ENCODE measurements at regions not wholly inside any gene's neighbourhood (a gene's known extent, or its start where the extent isn't known, plus 50 kb on each side); places are given as distances from the start of the nearest gene placed in this dataset.
A peak's percentile ranks its signal among the peaks of the same experiment; 100 is the strongest.

- no peaks in the 10 kb centered on the region for H3K27me3 Mint-ChIP-seq
- DNase-seq (ENCODE audit: low spot score, unreplicated experiment), result no peak
- H3K36me3 Mint-ChIP-seq (ENCODE audit: insufficient read depth), result no peaks in the 10 kb centered on the region
- no peaks in the 10 kb centered on the region for H3K9me3 Mint-ChIP-seq (ENCODE audit: low read depth)
- H3K4me3 Mint-ChIP-seq (ENCODE audit: low read depth), result no peak overlapping the region
- TF ChIP-seq CTCF (IDR thresholded peaks at IDR 0.05; ENCODE audit: unreplicated experiment), result no peak
- H3K27ac Mint-ChIP-seq, result peak overlapping the region; percentile 16
- peaks cover 15% of the 10 kb centered on the region for H3K4me1 Mint-ChIP-seq (ENCODE audit: low read depth)
These were observed 211.9 kb upstream of the VSTM2A start for GRCh38 chr7:54330216-54330800.

GRCh38 chr7:54331311-54331710 is 210.9 kb upstream of the VSTM2A start:
- Mint-ChIP-seq H3K36me3 (ENCODE audit: insufficient read depth) (no peaks in the 10 kb centered on the region), H3K27me3 (no peaks in the 10 kb centered on the region), H3K9me3 (ENCODE audit: low read depth) (no peaks in the 10 kb centered on the region), H3K4me1 (ENCODE audit: low read depth) (peaks cover 15% of the 10 kb centered on the region), H3K4me3 (ENCODE audit: low read depth) (no peak overlapping the region), H3K27ac (no peak overlapping the region)
- TF ChIP-seq CTCF (IDR thresholded peaks at IDR 0.05; ENCODE audit: unreplicated experiment), result no peak
- DNase-seq (ENCODE audit: low spot score, unreplicated experiment), result no peak

GRCh38 chr7:54332301-54332700 is 209.9 kb upstream of the VSTM2A start:
- no peak overlapping the region for H3K4me3 Mint-ChIP-seq (ENCODE audit: low read depth)
- H3K9me3 Mint-ChIP-seq (ENCODE audit: low read depth), result no peaks in the 10 kb centered on the region
- H3K27me3 Mint-ChIP-seq, result no peaks in the 10 kb centered on the region
- H3K4me1 Mint-ChIP-seq (ENCODE audit: low read depth), result peaks cover 15% of the 10 kb centered on the region
- no peak overlapping the region for H3K27ac Mint-ChIP-seq
- DNase-seq (ENCODE audit: low spot score, unreplicated experiment), result no peak
- H3K36me3 Mint-ChIP-seq (ENCODE audit: insufficient read depth), result no peaks in the 10 kb centered on the region
- TF ChIP-seq CTCF (IDR thresholded peaks at IDR 0.05; ENCODE audit: unreplicated experiment), result no peak

- Mint-ChIP-seq H3K9me3 (ENCODE audit: low read depth) (no peaks in the 10 kb centered on the region), H3K27ac (no peak overlapping the region), H3K4me1 (ENCODE audit: low read depth) (peaks cover 15% of the 10 kb centered on the region), H3K36me3 (ENCODE audit: insufficient read depth) (no peaks in the 10 kb centered on the region), H3K27me3 (no peaks in the 10 kb centered on the region), H3K4me3 (ENCODE audit: low read depth) (no peak overlapping the region)
- no peak for TF ChIP-seq CTCF (IDR thresholded peaks at IDR 0.05; ENCODE audit: unreplicated experiment)
- no peak for DNase-seq (ENCODE audit: low spot score, unreplicated experiment)
These were observed 208.2 kb upstream of the VSTM2A start for GRCh38 chr7:54333952-54334351.

GRCh38 chr7:54336800-54337199 is 205.4 kb upstream of the VSTM2A start:
- TF ChIP-seq CTCF (IDR thresholded peaks at IDR 0.05; ENCODE audit: unreplicated experiment), result no peak
- H3K36me3 Mint-ChIP-seq (ENCODE audit: insufficient read depth), result no peaks in the 10 kb centered on the region
- no peaks in the 10 kb centered on the region for H3K9me3 Mint-ChIP-seq (ENCODE audit: low read depth)
- no peak overlapping the region for H3K4me3 Mint-ChIP-seq (ENCODE audit: low read depth)
- no peaks in the 10 kb centered on the region for H3K27me3 Mint-ChIP-seq
- no peak overlapping the region for H3K27ac Mint-ChIP-seq
- peaks cover 2% of the 10 kb centered on the region for H3K4me1 Mint-ChIP-seq (ENCODE audit: low read depth)
- no peak for DNase-seq (ENCODE audit: low spot score, unreplicated experiment)

Measured in progenitor cell of endocrine pancreas (in vitro differentiated cells).